ENCODE measurements at regions not wholly inside any gene's neighbourhood (a gene's known extent, or its start where the extent isn't known, plus 50 kb on each side); places are given as distances from the start of the nearest gene placed in this dataset.

DNA sequence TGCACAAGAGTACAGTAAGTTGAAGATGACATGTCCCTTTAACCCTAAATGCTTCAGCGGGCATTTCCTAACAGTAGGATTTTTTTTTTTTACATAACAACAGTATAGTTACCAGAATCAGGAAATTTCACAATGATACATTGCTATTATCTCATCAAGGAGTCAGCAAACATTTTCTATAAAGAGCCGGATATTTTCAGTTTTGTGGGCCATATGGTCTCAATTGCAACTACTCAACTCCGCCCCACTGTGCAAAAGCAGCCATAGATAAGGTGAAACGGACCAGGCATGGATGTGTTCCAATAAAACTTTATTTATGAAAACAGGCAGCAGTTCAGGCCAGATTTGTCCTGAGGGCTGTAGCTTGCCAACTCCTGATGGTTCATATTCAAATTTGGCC lies 130.6 kb downstream of the SMAD6 start:
- no peak for TF ChIP-seq CTCF (IDR thresholded peaks at IDR 0.05; ENCODE audit: extremely low read depth, missing control alignments)
- DNase-seq (ENCODE audit: low spot score), result no peak

GRCh38 chr15:66833371-66833770 lies 131.3 kb downstream of the SMAD6 start:
- DNase-seq (ENCODE audit: low spot score), result no peak
- no peak for TF ChIP-seq CTCF (IDR thresholded peaks at IDR 0.05; ENCODE audit: extremely low read depth, missing control alignments)

DNA sequence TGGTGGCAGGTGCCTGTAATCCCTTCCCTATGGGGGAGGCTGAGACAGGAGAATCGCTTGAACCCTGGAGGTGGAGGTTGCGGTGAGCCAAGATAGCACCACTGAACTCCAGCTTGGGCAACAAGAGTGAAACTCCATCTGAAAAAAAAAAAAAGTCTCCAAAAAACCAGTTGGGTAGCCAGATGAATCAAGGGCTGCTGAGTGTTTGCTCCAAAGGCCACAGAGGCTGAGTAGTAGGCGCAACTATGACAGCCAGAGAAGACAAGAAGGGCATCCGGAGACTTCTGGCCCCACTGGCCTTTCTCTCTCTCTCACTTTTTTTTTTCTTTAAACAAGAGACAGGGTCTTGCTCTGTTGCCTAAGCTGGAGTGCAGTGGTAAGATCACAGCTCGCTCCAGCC lies 131.8 kb downstream of the SMAD6 start:
- TF ChIP-seq CTCF (IDR thresholded peaks at IDR 0.05; ENCODE audit: extremely low read depth, missing control alignments), result no peak
- no peak for DNase-seq (ENCODE audit: low spot score)

GRCh38 chr15:66834881-66835878 lies 133.1 kb downstream of the SMAD6 start:
- TF ChIP-seq CTCF (IDR thresholded peaks at IDR 0.05; ENCODE audit: extremely low read depth, missing control alignments), result no peak
- no peak for DNase-seq (ENCODE audit: low spot score)

DNA sequence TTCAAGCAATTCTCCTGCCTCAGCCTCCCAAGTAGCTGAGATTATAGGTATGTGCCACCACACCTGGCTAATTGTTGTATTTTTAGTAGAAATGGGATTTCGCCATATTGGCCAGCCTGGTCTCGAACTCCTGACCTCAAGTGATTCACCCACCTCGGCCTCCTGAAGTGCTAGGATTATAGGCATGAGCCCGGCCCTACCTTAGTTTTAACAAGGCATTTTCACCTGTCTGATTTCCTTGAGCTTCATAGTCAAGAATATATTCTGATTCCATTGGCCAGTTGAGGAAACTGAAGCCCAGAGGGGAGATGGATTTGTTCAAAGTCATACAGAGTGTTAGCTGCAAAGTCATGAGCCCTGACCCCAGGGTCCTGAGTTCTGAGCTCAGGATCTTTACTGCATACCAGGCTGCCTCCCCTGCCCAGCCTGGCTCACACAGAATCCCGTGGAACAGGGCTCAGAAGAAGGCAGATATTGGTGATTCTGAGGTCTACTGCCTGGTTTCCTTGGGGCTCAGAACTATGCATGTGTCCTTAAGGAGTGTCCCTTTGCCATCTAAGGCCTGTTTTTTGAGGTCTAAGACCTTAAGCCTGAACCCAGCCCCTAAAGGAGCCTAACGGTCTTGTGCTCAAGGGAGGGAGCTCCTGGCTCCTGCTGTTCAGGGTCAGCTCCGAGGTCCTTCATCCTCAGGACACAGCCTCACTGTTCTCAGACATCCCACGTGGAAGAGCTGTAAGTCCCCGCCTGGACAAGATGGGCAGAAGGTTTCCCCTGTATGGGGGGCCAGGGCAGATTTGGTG lies 134.4 kb downstream of the SMAD6 start:
- no peak for DNase-seq (ENCODE audit: low spot score)
- TF ChIP-seq CTCF (IDR thresholded peaks at IDR 0.05; ENCODE audit: extremely low read depth, missing control alignments), result no peak

DNA sequence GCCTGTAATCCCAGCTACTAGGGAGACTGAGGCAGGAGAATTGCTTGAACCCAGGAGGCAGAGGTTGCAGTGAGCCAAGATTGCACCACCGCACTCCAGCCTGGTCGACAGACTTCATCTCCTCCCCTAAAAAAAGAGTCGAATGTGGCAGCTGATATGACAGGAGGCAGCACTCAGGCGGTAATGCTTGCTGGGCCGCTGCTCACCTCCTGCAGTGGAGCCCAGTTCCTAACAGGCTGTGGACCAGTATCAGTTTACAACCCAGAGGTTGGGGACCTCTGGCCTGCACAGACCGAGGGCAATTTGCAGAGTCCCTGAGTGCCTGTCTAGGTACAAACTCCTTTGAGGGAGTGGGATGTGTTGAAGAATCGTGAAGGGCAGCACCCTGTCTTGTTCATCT lies 136.2 kb downstream of the SMAD6 start:
- TF ChIP-seq CTCF (IDR thresholded peaks at IDR 0.05; ENCODE audit: extremely low read depth, missing control alignments), result no peak

More for the DNA sequence above, 136.2 kb downstream of the SMAD6 start:
- DNase-seq (ENCODE audit: low spot score), result no peak

Measured in GM20000 (cell line).